HEK293 (cell line): ENCODE measurements at regions not wholly inside any gene's neighbourhood (a gene's known extent, or its start where the extent isn't known, plus 50 kb on each side); places are given as distances from the start of the nearest gene placed in this dataset.

Experiments
- CTCF ChIA-PET: fragments of 350-600 bp; formaldehyde crosslinking; extraction: SDS; loops from one replicate; lab custom pipeline; 2021; ENCODE audit warnings: antibody characterized with exemption; lab: Yijun Ruan, JAX
- POLR2A ChIA-PET: fragments of 300-600 bp; formaldehyde crosslinking; extraction: SDS; loops from one replicate; lab custom pipeline; 2020; ENCODE audit warnings: antibody characterized with exemption, inconsistent platforms; lab: Yijun Ruan, JAX
- H3K27ac ChIP-seq: fragments of 200-500 bp; sonication (Bioruptor generic); 2 replicates; pipeline ENCODE4 v1.5.1; 2014; ENCODE audit warnings: low read depth, low read length, control low read depth, inconsistent platforms; ENCODE audit errors: extremely low read depth
- H3K36me3 ChIP-seq, 2 experiments: fragments of 200-500 bp in 1 of 2; sonication (Bioruptor generic) in 1 of 2; 1 replicate in 1 of 2; 2 replicates in 1 of 2; pipeline ENCODE4 v1.5.1; 2014 to 2017; ENCODE audit warnings: inconsistent platforms in 2 of 2, low read length in 2 of 2; ENCODE audit not compliant: control insufficient read depth in 2 of 2, insufficient read depth in 1 of 2
- H3K4me1 ChIP-seq: fragments of 200-500 bp; sonication (Bioruptor generic); 2 replicates; pipeline ENCODE4 v1.5.1; 2014; ENCODE audit warnings: mild to moderate bottlenecking, low read length, inconsistent platforms; ENCODE audit not compliant: control insufficient read depth, insufficient read depth
- H3K4me3 ChIP-seq: 2 replicates; pipeline ENCODE4 v1.5.1; 2011; ENCODE audit warnings: low read depth, mild to moderate bottlenecking, control low read depth, low read length, moderate library complexity
- H3K9me3 ChIP-seq: fragments of 200-500 bp; sonication (Bioruptor generic); 2 replicates; pipeline ENCODE4 v1.5.1; 2014; ENCODE audit warnings: low read depth, low read length, inconsistent platforms; ENCODE audit not compliant: control insufficient read depth, insufficient read depth
- FEZF1 ChIP-seq: fragments of 450-650 bp; formaldehyde crosslinking; IDR thresholded peaks from 2 replicates; pipeline ENCODE4 v1.5.1; 2016; ENCODE audit warnings: missing biosample characterization, missing genetic modification characterization
- GLIS1 ChIP-seq: fragments of 450-650 bp; formaldehyde crosslinking; IDR thresholded peaks from 2 replicates; pipeline ENCODE4 v1.5.1; 2016; ENCODE audit warnings: missing biosample characterization, missing genetic modification characterization
- KLF10 ChIP-seq: fragments of 450-650 bp; IDR thresholded peaks from 2 replicates; pipeline ENCODE4 v1.5.1; 2018; ENCODE audit warnings: missing biosample characterization, mild to moderate bottlenecking, missing genetic modification characterization
- PRDM10 ChIP-seq: fragments of 450-650 bp; formaldehyde crosslinking; IDR thresholded peaks from 2 replicates; pipeline ENCODE4 v1.5.1; 2016; ENCODE audit warnings: missing biosample characterization, missing genetic modification characterization
- ZBTB10 ChIP-seq: fragments of 450-650 bp; formaldehyde crosslinking; IDR thresholded peaks from 2 replicates; pipeline ENCODE4 v1.5.1; 2016; ENCODE audit warnings: missing biosample characterization, missing genetic modification characterization
- ZNF138 ChIP-seq: fragments of 450-650 bp; formaldehyde crosslinking; IDR thresholded peaks from 2 replicates; pipeline ENCODE4 v1.5.1; 2016; ENCODE audit warnings: missing biosample characterization, missing genetic modification characterization, borderline replicate concordance
- ZNF23 ChIP-seq: fragments of 450-650 bp; formaldehyde crosslinking; IDR thresholded peaks from 2 replicates; pipeline ENCODE4 v1.5.1; 2016; ENCODE audit warnings: missing biosample characterization, missing genetic modification characterization, borderline replicate concordance
- ZNF248 ChIP-seq: fragments of 450-650 bp; formaldehyde crosslinking; IDR thresholded peaks from 2 replicates; pipeline ENCODE4 v1.5.1; 2017; ENCODE audit warnings: missing biosample characterization, missing genetic modification characterization
- ZNF266 ChIP-seq: fragments of 450-650 bp; formaldehyde crosslinking; IDR thresholded peaks from 2 replicates; pipeline ENCODE4 v1.5.1; 2016; ENCODE audit warnings: missing biosample characterization, missing genetic modification characterization, low read depth
- ZNF292 ChIP-seq: fragments of 450-650 bp; formaldehyde crosslinking; IDR thresholded peaks from 2 replicates; pipeline ENCODE4 v1.5.1; 2016; ENCODE audit warnings: low read depth, missing biosample characterization, missing genetic modification characterization, borderline replicate concordance
- ZNF302 ChIP-seq: fragments of 450-650 bp; formaldehyde crosslinking; IDR thresholded peaks from 2 replicates; pipeline ENCODE4 v1.5.1; 2016; ENCODE audit warnings: missing biosample characterization, missing genetic modification characterization, low read depth
- ZNF354C ChIP-seq: fragments of 450-650 bp; formaldehyde crosslinking; IDR thresholded peaks from 2 replicates; pipeline ENCODE4 v1.5.1; 2016; ENCODE audit warnings: missing biosample characterization, missing genetic modification characterization, low read depth, borderline replicate concordance
- ZNF404 ChIP-seq: fragments of 450-650 bp; formaldehyde crosslinking; IDR thresholded peaks from 2 replicates; pipeline ENCODE4 v1.5.1; 2017; ENCODE audit warnings: missing biosample characterization, missing genetic modification characterization
- ZNF513 ChIP-seq: fragments of 450-650 bp; IDR thresholded peaks from 2 replicates; pipeline ENCODE4 v1.5.1; 2018; ENCODE audit warnings: missing biosample characterization, missing genetic modification characterization
- ZNF529 ChIP-seq: fragments of 450-650 bp; formaldehyde crosslinking; IDR thresholded peaks from 2 replicates; pipeline ENCODE4 v1.5.1; 2017; ENCODE audit warnings: missing genetic modification characterization, missing biosample characterization; ENCODE audit not compliant: insufficient replicate concordance
- ZNF600 ChIP-seq: fragments of 450-650 bp; formaldehyde crosslinking; IDR thresholded peaks from 2 replicates; pipeline ENCODE4 v1.5.1; 2016; ENCODE audit warnings: missing biosample characterization, missing genetic modification characterization
- ZNF623 ChIP-seq: fragments of 450-650 bp; formaldehyde crosslinking; IDR thresholded peaks from 2 replicates; pipeline ENCODE4 v1.5.1; 2016; ENCODE audit warnings: missing biosample characterization, missing genetic modification characterization
- ZNF658 ChIP-seq: fragments of 450-650 bp; formaldehyde crosslinking; IDR thresholded peaks from 2 replicates; pipeline ENCODE4; 2016; ENCODE audit warnings: missing biosample characterization, missing genetic modification characterization
- ZNF670 ChIP-seq: fragments of 450-650 bp; formaldehyde crosslinking; IDR thresholded peaks from 2 replicates; pipeline ENCODE4 v1.5.1; 2016; ENCODE audit warnings: missing biosample characterization, missing genetic modification characterization, low read depth
- ZNF677 ChIP-seq: fragments of 450-650 bp; IDR thresholded peaks from 2 replicates; pipeline ENCODE4 v1.5.0; 2018; ENCODE audit warnings: missing biosample characterization, mild to moderate bottlenecking, missing genetic modification characterization, moderate library complexity
- ZNF707 ChIP-seq: fragments of 450-650 bp; formaldehyde crosslinking; IDR thresholded peaks from 2 replicates; pipeline ENCODE4 v1.5.1; 2016; ENCODE audit warnings: missing biosample characterization, missing genetic modification characterization
- ZSCAN23 ChIP-seq: fragments of 450-650 bp; formaldehyde crosslinking; IDR thresholded peaks from 2 replicates; pipeline ENCODE4 v1.5.1; 2016; ENCODE audit warnings: missing biosample characterization, missing genetic modification characterization
- TF ChIP-seq, protein P1 (sequence below): fragments of 450-650 bp; formaldehyde crosslinking; IDR thresholded peaks from 2 replicates; pipeline ENCODE4 v1.5.1; 2016; ENCODE audit warnings: missing biosample characterization, missing genetic modification characterization
- TF ChIP-seq, protein P2 (sequence below): fragments of 450-650 bp; formaldehyde crosslinking; IDR thresholded peaks from 2 replicates; pipeline ENCODE4 v1.5.1; 2016; ENCODE audit warnings: missing biosample characterization, missing genetic modification characterization
- TF ChIP-seq, protein P3 (sequence below): fragments of 450-650 bp; formaldehyde crosslinking; IDR thresholded peaks from 2 replicates; pipeline ENCODE4 v1.5.1; 2017; ENCODE audit warnings: missing biosample characterization, mild to moderate bottlenecking, missing genetic modification characterization, moderate library complexity

- TF ChIP-seq ZNF670 (tag by site-specific recombination): no peak
- TF ChIP-seq ZNF138: no peak
- TF ChIP-seq ZNF677 (tag by site-specific recombination): no peak
- TF ChIP-seq ZNF600 (tag by site-specific recombination): no peak
- no peak for TF ChIP-seq ZNF292 (tag by site-specific recombination)
- TF ChIP-seq ZNF707 (tag by site-specific recombination): no peak
- no peak for TF ChIP-seq ZBTB10
- no peak for TF ChIP-seq ZNF266 (tag by site-specific recombination)
- no peak for TF ChIP-seq ZNF529 (tag by site-specific recombination)
- TF ChIP-seq ZNF302 (tag by site-specific recombination): no peak
- TF ChIP-seq, all 188 proteins: peak for 0
Measured at GRCh38 chr1:36717431-36717830, 234.7 kb upstream of the CSF3R start (continued).

- Histone ChIP-seq H3K9me3 (no peaks in the 10 kb centered on the region), H3K27ac (no peak overlapping the region), H3K4me3 (no peak overlapping the region), H3K4me1 (no peaks in the 10 kb centered on the region), H3K36me3 (no peaks in the 10 kb centered on the region)
- CTCF ChIA-PET: no interaction called here
- POLR2A ChIA-PET: no interaction called here
- TF ChIP-seq ZNF623 (no peak), ZNF248 (tag by site-specific recombination) (no peak), ZNF23 (no peak), ZNF513 (tag by site-specific recombination) (no peak), GLIS1 (tag by site-specific recombination) (no peak), FEZF1 (tag by site-specific recombination) (no peak), ZNF354C (tag by site-specific recombination) (no peak), PRDM10 (tag by site-specific recombination) (no peak), ZNF404 (tag by site-specific recombination) (no peak), ZSCAN23 (no peak), ZNF658 (tag by site-specific recombination) (no peak), KLF10 (tag by site-specific recombination) (no peak)
- TF ChIP-seq, protein P1, sequence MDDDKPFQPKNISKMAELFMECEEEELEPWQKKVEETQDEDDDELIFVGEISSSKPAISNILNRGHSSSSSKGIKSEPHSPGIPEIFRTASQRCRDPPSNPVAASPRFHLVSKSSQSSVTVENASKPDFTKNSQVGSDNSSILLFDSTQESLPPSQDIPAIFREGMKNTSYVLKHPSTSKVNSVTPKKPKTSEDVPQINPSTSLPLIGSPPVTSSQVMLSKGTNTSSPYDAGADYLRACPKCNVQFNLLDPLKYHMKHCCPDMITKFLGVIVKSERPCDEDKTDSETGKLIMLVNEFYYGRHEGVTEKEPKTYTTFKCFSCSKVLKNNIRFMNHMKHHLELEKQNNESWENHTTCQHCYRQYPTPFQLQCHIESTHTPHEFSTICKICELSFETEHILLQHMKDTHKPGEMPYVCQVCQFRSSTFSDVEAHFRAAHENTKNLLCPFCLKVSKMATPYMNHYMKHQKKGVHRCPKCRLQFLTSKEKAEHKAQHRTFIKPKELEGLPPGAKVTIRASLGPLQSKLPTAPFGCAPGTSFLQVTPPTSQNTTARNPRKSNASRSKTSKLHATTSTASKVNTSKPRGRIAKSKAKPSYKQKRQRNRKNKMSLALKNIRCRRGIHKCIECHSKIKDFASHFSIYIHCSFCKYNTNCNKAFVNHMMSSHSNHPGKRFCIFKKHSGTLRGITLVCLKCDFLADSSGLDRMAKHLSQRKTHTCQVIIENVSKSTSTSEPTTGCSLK (tag by site-specific recombination): no peak
- TF ChIP-seq, protein P2, sequence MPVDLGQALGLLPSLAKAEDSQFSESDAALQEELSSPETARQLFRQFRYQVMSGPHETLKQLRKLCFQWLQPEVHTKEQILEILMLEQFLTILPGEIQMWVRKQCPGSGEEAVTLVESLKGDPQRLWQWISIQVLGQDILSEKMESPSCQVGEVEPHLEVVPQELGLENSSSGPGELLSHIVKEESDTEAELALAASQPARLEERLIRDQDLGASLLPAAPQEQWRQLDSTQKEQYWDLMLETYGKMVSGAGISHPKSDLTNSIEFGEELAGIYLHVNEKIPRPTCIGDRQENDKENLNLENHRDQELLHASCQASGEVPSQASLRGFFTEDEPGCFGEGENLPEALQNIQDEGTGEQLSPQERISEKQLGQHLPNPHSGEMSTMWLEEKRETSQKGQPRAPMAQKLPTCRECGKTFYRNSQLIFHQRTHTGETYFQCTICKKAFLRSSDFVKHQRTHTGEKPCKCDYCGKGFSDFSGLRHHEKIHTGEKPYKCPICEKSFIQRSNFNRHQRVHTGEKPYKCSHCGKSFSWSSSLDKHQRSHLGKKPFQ (tag by site-specific recombination): no peak
- TF ChIP-seq, protein P3, sequence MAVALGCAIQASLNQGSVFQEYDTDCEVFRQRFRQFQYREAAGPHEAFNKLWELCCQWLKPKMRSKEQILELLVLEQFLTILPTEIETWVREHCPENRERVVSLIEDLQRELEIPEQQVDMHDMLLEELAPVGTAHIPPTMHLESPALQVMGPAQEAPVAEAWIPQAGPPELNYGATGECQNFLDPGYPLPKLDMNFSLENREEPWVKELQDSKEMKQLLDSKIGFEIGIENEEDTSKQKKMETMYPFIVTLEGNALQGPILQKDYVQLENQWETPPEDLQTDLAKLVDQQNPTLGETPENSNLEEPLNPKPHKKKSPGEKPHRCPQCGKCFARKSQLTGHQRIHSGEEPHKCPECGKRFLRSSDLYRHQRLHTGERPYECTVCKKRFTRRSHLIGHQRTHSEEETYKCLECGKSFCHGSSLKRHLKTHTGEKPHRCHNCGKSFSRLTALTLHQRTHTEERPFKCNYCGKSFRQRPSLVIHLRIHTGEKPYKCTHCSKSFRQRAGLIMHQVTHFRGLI: no peak
Measured at GRCh38 chr1:36715797-36716196, 233.1 kb upstream of the CSF3R start.
